H1 (cell line): ENCODE measurements at regions not wholly inside any gene's neighbourhood (a gene's known extent, or its start where the extent isn't known, plus 50 kb on each side); places are given as distances from the start of the nearest gene placed in this dataset.

ENCODE experiments used
- CTBP2 ChIP-seq: IDR thresholded peaks from 2 replicates; pipeline ENCODE4 v1.7.0; 2011; ENCODE audit warnings: borderline replicate concordance, mild to moderate bottlenecking, moderate library complexity, mixed read lengths, low read length; ENCODE audit not compliant: insufficient read depth, insufficient read length
- NANOG ChIP-seq: IDR thresholded peaks from 2 replicates; pipeline ENCODE4 v1.6.1; 2011; ENCODE audit warnings: low read length, low read depth, mild to moderate bottlenecking, inconsistent platforms; ENCODE audit not compliant: insufficient read depth, poor library complexity, severe bottlenecking
- RBBP5 ChIP-seq: IDR thresholded peaks from 2 replicates; pipeline ENCODE4 v1.7.1; 2012; ENCODE audit warnings: low read depth, mild to moderate bottlenecking, inconsistent platforms, low read length, moderate library complexity, borderline replicate concordance
- TEAD4 ChIP-seq: IDR thresholded peaks from 2 replicates; pipeline ENCODE4 v1.6.1; 2012; ENCODE audit warnings: low read depth, low read length, inconsistent platforms, mixed read lengths

DNA sequence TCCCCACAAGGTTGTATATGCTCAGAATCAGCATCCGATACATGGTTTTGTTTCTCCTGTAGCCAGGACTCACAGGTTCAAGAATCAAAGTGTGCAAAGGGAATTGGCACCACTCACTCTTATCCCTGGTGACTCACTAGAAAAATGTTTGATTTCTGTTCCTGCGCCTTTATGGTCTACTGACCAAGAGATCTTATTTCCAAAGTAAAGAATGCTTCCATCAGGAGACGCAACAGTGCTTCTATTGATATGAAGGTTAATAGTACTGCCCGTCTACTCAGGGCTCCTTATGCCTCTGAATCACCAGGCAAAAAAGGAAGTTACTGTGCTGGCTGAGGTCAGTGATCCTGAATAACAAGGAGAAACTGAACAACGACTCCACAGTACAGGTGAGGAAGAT, 1392.0 kb upstream of the PRMT6 start (continued):
- no peak for TF ChIP-seq CTBP2
- TF ChIP-seq RBBP5 = no peak
- no peak for TF ChIP-seq NANOG
- TF ChIP-seq TEAD4 = no peak
